Endodermal cell (in vitro differentiated cells): ENCODE measurements at regions not wholly inside any gene's neighbourhood (a gene's known extent, or its start where the extent isn't known, plus 50 kb on each side); places are given as distances from the start of the nearest gene placed in this dataset.
"Not testable (repeated sequence)": the region's sequence is repeated elsewhere in the genome, so short reads cannot be mapped to it uniquely, and the experiment has no call there.

ENCODE experiments used
- DNase-seq: peaks from one replicate; pipeline ENCODE4 v3.0.0-alpha.2; 2017
- H3K27ac ChIP-seq: 2 replicates; pipeline ENCODE4 v1.5.1; 2013; ENCODE audit warnings: mild to moderate bottlenecking, low read depth, low read length, moderate library complexity
- H3K27me3 ChIP-seq: 2 replicates; pipeline ENCODE4 v1.6.1; 2013; ENCODE audit warnings: mild to moderate bottlenecking, low read length, moderate library complexity; ENCODE audit not compliant: insufficient read depth, control insufficient read depth, poor library complexity, severe bottlenecking
- H3K36me3 ChIP-seq: 2 replicates; pipeline ENCODE4 v1.7.0; 2013; ENCODE audit warnings: mild to moderate bottlenecking, low read length, moderate library complexity; ENCODE audit not compliant: control insufficient read depth, insufficient read depth
- H3K4me1 ChIP-seq: one replicate; pipeline ENCODE4 v1.7.0; 2013; ENCODE audit warnings: low read length; ENCODE audit not compliant: control insufficient read depth, insufficient read depth
- H3K4me3 ChIP-seq: 2 replicates; pipeline ENCODE4 v1.5.1; 2013; ENCODE audit warnings: mild to moderate bottlenecking, low read length, moderate library complexity
- H3K9ac ChIP-seq: 2 replicates; pipeline ENCODE4 v1.6.1; 2013; ENCODE audit warnings: mild to moderate bottlenecking, low read length, moderate library complexity; ENCODE audit not compliant: poor library complexity, severe bottlenecking; ENCODE audit errors: extremely low read depth
- H3K9me3 ChIP-seq: 2 replicates; pipeline ENCODE4 v1.6.1; 2013; ENCODE audit warnings: mild to moderate bottlenecking, low read length, moderate library complexity; ENCODE audit not compliant: control insufficient read depth
- H3K27ac Mint-ChIP-seq: 2 replicates; pipeline ENCODE4 v1.8.0; 2020; ENCODE audit warnings: mixed read lengths
- H3K27me3 Mint-ChIP-seq: 2 replicates; pipeline ENCODE4 v1.8.0; 2021; ENCODE audit warnings: mild to moderate bottlenecking, mixed read lengths; ENCODE audit not compliant: insufficient read depth
- H3K36me3 Mint-ChIP-seq: 2 replicates; pipeline ENCODE4 v1.8.0; 2020; ENCODE audit warnings: low read depth, mixed read lengths
- H3K4me1 Mint-ChIP-seq: 2 replicates; pipeline ENCODE4 v1.8.0; 2020; ENCODE audit warnings: mixed read lengths
- H3K4me3 Mint-ChIP-seq: 2 replicates; pipeline ENCODE4 v1.8.0; 2020; ENCODE audit warnings: mild to moderate bottlenecking, moderate library complexity, mixed read lengths
- H3K9me3 Mint-ChIP-seq: 2 replicates; pipeline ENCODE4 v1.8.0; 2020; ENCODE audit warnings: mild to moderate bottlenecking, mixed read lengths
- WGBS, 2 experiments: methylation state at CpG; one replicate each; pipeline versions ENCODE4 v1.1.5 to v1.1.7; 2013; ENCODE audit warnings: missing lambda C conversion rate in 2 of 2, mixed read lengths in 1 of 2; ENCODE audit not compliant: insufficient coverage in 1 of 2, insufficient read length in 1 of 2; 5-methylcytosine and 5-hydroxymethylcytosine counted together
- TF ChIP-seq, protein P1 (sequence below): fragments of 200-600 bp; sonication (generic); conservative IDR thresholded peaks from 2 replicates; pipeline ENCODE4 v1.5.0; 2021; ENCODE audit warnings: antibody characterized with exemption, mild to moderate bottlenecking

DNA sequence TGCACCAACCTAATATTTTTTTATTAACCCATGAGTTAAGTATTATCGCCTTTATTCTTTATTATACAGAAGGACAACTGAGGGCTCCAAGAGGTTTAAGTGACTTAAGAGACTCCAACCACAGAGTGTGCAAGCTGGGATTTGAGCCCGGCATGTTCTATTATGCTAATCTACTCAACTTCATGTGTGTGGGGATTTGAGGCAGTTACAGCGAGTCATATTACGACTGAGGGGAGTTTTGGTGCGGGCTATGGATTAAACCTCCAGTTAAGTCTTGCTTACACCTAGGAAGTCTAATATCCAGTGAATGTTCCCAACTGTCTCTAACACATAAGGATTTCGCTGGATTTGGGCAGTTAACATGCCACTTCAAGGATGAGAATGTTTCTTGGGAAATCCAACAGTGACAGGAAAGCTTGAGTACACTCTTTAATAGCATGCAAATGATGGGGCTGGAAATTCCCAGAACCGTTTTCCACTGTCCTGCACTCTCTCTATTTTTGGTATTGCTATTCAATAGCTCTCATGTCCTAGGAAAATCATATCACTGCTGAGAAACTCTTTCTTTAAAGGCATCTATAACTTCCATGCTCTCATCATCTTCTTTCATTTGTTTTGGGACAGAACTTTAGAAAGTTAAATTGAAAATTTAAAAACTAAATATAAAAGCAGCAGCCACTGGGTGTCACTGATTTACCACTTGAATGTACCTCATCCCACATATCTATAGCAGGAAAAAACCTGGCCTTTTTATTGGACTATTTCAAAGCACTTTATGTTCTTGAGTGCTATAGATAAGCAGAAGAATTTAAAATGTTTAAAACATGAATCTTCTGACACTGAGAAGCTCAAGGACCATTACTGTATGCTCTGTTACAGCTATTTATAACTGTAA is 165.1 kb upstream of the TTC29 start:
- Mint-ChIP-seq H3K36me3 (peaks cover 3% of the 10 kb centered on the region), H3K27me3 (no peaks in the 10 kb centered on the region), H3K4me1 (no peaks in the 10 kb centered on the region), H3K27ac (no peak overlapping the region), H3K4me3 (no peak overlapping the region), H3K9me3 (peaks cover 25% of the 10 kb centered on the region)
- H3K9ac ChIP-seq = no peak overlapping the region
- no peaks in the 10 kb centered on the region for H3K27me3 ChIP-seq
- H3K9me3 ChIP-seq = no peaks in the 10 kb centered on the region
- no peaks in the 10 kb centered on the region for H3K36me3 ChIP-seq
- H3K4me1 ChIP-seq = no peaks in the 10 kb centered on the region
- TF ChIP-seq, protein P1, sequence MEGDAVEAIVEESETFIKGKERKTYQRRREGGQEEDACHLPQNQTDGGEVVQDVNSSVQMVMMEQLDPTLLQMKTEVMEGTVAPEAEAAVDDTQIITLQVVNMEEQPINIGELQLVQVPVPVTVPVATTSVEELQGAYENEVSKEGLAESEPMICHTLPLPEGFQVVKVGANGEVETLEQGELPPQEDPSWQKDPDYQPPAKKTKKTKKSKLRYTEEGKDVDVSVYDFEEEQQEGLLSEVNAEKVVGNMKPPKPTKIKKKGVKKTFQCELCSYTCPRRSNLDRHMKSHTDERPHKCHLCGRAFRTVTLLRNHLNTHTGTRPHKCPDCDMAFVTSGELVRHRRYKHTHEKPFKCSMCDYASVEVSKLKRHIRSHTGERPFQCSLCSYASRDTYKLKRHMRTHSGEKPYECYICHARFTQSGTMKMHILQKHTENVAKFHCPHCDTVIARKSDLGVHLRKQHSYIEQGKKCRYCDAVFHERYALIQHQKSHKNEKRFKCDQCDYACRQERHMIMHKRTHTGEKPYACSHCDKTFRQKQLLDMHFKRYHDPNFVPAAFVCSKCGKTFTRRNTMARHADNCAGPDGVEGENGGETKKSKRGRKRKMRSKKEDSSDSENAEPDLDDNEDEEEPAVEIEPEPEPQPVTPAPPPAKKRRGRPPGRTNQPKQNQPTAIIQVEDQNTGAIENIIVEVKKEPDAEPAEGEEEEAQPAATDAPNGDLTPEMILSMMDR = peak; percentile 56
- H3K4me3 ChIP-seq = no peak overlapping the region
- no peak for DNase-seq
- H3K27ac ChIP-seq = no peak overlapping the region
- 88 to 100% methylated on average over 2 to 7 of the region's 7 CpGs for WGBS, 2 experiments

DNA sequence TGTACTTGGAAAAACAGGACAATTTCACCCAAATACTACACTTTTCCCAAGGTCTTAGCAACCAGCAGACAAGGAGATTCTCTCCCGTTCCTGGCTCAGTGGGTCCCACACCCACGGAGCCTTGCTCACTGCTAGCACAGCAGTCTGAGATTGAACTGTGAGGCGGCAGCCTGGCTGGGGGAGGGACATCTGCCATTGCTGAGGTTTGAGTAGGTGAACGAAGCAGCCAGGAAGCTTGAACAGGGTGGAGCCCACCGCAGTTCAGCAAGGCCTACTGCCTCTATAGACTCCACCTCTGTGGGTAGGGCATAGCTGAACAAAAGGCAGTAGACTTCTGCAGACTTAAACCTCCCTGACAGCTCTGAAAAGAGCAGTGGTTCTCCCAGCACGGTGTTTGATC is 166.5 kb upstream of the TTC29 start:
- not testable (repeated sequence) for H3K9ac ChIP-seq, H3K27me3 ChIP-seq, DNase-seq, H3K4me1 ChIP-seq, H3K36me3 Mint-ChIP-seq, H3K27ac ChIP-seq, H3K27me3 Mint-ChIP-seq, H3K9me3 ChIP-seq, H3K27ac Mint-ChIP-seq, H3K4me3 ChIP-seq, H3K36me3 ChIP-seq, H3K4me1 Mint-ChIP-seq, H3K4me3 Mint-ChIP-seq
- peaks cover 36% of the 10 kb centered on the region for H3K9me3 Mint-ChIP-seq
- WGBS, 2 experiments = 88 to 89% methylated on average over 2 to 6 of the region's 6 CpGs

DNA sequence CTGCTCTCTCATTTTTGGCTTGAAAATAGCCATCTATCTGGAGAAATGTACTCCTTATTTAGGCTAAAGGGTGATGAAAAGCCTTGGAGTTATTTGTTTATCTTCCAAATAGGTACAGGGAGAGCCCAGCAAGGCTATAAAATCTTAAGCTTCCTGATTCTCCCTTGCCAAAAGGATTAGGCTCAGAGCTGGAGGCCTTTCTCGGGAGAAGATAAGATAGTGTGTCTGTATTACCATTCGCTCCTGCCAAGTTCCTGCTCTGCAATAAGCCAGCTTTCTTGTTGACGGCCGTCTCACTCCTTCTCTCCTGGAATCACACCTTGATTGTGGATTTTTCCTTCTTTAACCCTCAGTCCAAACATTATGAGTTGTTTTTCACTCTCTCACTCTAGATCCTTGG is 171.8 kb upstream of the TTC29 start:
- peaks cover 8% of the 10 kb centered on the region for H3K9me3 ChIP-seq
- Mint-ChIP-seq H3K4me1 (peaks cover 8% of the 10 kb centered on the region), H3K4me3 (no peak overlapping the region), H3K27me3 (no peaks in the 10 kb centered on the region), H3K9me3 (peaks cover 36% of the 10 kb centered on the region), H3K27ac (peak overlapping the region; percentile 49), H3K36me3 (peaks cover 3% of the 10 kb centered on the region)
- H3K27me3 ChIP-seq = no peaks in the 10 kb centered on the region
- no peaks in the 10 kb centered on the region for H3K36me3 ChIP-seq
- 37 to 76% methylated on average over 4 of the region's 4 CpGs for WGBS, 2 experiments
- TF ChIP-seq, protein P1 = no peak
- H3K9ac ChIP-seq = peak overlapping the region; percentile 19
- H3K27ac ChIP-seq = no peak overlapping the region
- H3K4me3 ChIP-seq = no peak overlapping the region
- peaks cover 11% of the 10 kb centered on the region for H3K4me1 ChIP-seq
- peak; percentile 64 for DNase-seq
